Heart left ventricle (tissue), 13 donors: ENCODE measurements at regions not wholly inside any gene's neighbourhood (a gene's known extent, or its start where the extent isn't known, plus 50 kb on each side); places are given as distances from the start of the nearest gene placed in this dataset.

Source experiments
- CTCF ChIP-seq, 12 donors: fragments of 200-600 bp; sonication (generic) in 4 of 12; IDR thresholded peaks; one replicate each; pipeline versions ENCODE4 v1.5.0 to v1.8.0; 2018 to 2022; ENCODE audit warnings: antibody characterized with exemption in 12 of 12, mild to moderate bottlenecking in 5 of 12
- POLR2A ChIP-seq, 2 donors: fragments of 450-650 bp; IDR thresholded peaks; one replicate each; pipeline ENCODE4 v1.6.1; 2017; ENCODE audit warnings: antibody characterized with exemption in 2 of 2, mild to moderate bottlenecking in 2 of 2, moderate library complexity in 2 of 2
- donor health status: ischemic (EF 13 %, LVEDD 7.1; RV severe dilation, severe dysfunction).
- donor health status: DM: no; HTN: yes; CAD: no.
- donor health status: DM: no; HTN: no; CAD: no.
- donor health status: ischemic (EF 25% LVEDD 6.9; RV normal size, moderate dysfunction).
- donor health status: ischemic (EF 25% LVEDD 5.7; RV mildly dilated, moderate dysfunction).
- donor health status: ischemic (EF 35%, LVEDD 5.7; RV mildly dilated, moderate dysfunction).
- donor health status: nonischemic (EF 11% LVEDD 7.7; RV severe dilation, severe dysfunction).
- donor health status: DM: yes; HTN: yes; CAD: no.
- donor health status: PGD.
- donor health status: ischemic (EF 29% LVEDD 5.4; RV normal size, mild dysfunction).
- donor health status: nonischemic (EF 23%, LVEDD 6.1; RV moderate dilation, normal function).

- no peak for TF ChIP-seq CTCF (IDR thresholded peaks at IDR 0.05)
- TF ChIP-seq POLR2A (IDR thresholded peaks at IDR 0.05), result no peak
These were observed 90.2 kb downstream of the KCTD12 start for GRCh38 chr13:76795701-76796695.
